Lower lobe of right lung (tissue), 2 donors: ENCODE measurements at regions not wholly inside any gene's neighbourhood (a gene's known extent, or its start where the extent isn't known, plus 50 kb on each side); places are given as distances from the start of the nearest gene placed in this dataset.

ENCODE experiments used
- ATAC-seq, 2 donors: fragments of 200-7000 bp; cut with Tn5 transposase; one replicate each; pipeline ENCODE4 v1.9.1; 2020 to 2022; ENCODE audit warnings: mild to moderate bottlenecking in 2 of 2, moderate library complexity in 2 of 2
- DNase-seq: peaks from one replicate; pipeline ENCODE4 v3.0.0-alpha.2; 2020
- H3K27ac ChIP-seq: fragments of 200-600 bp; one replicate; pipeline ENCODE4 v1.8.0; 2022
- H3K27me3 ChIP-seq: fragments of 200-600 bp; one replicate; pipeline ENCODE4 v1.8.0; 2022; ENCODE audit warnings: low read depth
- H3K36me3 ChIP-seq: fragments of 200-600 bp; one replicate; pipeline ENCODE4 v1.8.0; 2022; ENCODE audit warnings: mild to moderate bottlenecking
- H3K4me1 ChIP-seq: fragments of 200-600 bp; one replicate; pipeline ENCODE4 v1.8.0; 2022
- H3K4me3 ChIP-seq: fragments of 200-600 bp; one replicate; pipeline ENCODE4 v1.8.0; 2022; ENCODE audit warnings: mild to moderate bottlenecking
- H3K9me3 ChIP-seq: fragments of 200-600 bp; one replicate; pipeline ENCODE4 v1.8.0; 2022
- intact Hi-C: fragments of 100-400 bp; cut with DNase I; formaldehyde crosslinking; loops from one replicate; pipeline ENCODE4 v1.11.0; 2022
- TF ChIP-seq, protein P1 (sequence below): fragments of 200-600 bp; IDR thresholded peaks from one replicate; pipeline ENCODE4 v1.8.0; 2022; ENCODE audit warnings: antibody characterized with exemption, mild to moderate bottlenecking
- donor health status: DM: no; HTN: yes; CAD: no; lungs with severe emphysema.

DNA sequence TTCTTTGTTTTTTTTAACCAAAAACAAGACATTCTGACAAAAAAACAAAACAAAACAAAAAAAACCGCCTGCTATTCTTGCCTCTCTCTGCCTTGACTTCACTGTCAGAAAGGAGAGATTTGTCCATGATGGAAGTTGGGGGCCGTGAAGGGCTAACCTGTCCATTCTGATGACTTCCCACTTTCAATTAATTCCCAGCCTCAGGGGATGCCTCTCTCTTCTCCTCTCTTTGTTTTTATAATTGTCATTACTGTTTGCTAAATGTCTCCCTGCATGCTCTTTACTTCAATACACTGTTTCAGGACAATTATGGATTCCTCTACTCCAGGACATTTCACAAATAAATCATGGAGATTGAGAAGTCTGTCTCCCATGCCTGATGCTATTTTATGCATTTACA lies 130.5 kb upstream of the CNR1 start:
- Histone ChIP-seq H3K27ac (no peak overlapping the region), H3K36me3 (no peaks in the 10 kb centered on the region), H3K4me1 (no peaks in the 10 kb centered on the region), H3K27me3 (no peaks in the 10 kb centered on the region), H3K4me3 (no peak overlapping the region), H3K9me3 (no peaks in the 10 kb centered on the region)
- DNase-seq (no peak), ATAC-seq (no peak)
- intact Hi-C loops, result no loop called here
- TF ChIP-seq, protein P1, sequence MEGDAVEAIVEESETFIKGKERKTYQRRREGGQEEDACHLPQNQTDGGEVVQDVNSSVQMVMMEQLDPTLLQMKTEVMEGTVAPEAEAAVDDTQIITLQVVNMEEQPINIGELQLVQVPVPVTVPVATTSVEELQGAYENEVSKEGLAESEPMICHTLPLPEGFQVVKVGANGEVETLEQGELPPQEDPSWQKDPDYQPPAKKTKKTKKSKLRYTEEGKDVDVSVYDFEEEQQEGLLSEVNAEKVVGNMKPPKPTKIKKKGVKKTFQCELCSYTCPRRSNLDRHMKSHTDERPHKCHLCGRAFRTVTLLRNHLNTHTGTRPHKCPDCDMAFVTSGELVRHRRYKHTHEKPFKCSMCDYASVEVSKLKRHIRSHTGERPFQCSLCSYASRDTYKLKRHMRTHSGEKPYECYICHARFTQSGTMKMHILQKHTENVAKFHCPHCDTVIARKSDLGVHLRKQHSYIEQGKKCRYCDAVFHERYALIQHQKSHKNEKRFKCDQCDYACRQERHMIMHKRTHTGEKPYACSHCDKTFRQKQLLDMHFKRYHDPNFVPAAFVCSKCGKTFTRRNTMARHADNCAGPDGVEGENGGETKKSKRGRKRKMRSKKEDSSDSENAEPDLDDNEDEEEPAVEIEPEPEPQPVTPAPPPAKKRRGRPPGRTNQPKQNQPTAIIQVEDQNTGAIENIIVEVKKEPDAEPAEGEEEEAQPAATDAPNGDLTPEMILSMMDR, result no peak

DNA sequence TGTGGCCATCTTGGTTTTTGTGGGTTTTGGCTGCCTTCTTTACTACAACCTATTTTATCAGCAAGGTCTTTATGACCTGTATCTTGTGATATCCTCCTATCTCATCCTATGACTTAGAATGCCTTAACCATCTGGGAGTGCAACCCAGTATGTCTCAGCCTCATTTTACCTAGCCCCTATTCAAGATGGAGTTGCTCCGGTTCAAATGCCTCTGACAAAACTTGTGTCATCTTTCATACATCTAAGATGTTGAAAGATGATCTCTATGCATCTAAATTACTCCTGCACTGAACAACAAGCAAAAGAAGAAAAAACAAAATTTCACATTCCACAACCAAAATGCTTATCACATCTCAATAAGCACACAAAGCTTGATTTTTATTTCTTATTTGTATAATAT lies 129.5 kb upstream of the CNR1 start:
- no peak for DNase-seq
- Histone ChIP-seq H3K27ac (no peak overlapping the region), H3K27me3 (no peaks in the 10 kb centered on the region), H3K9me3 (no peaks in the 10 kb centered on the region), H3K4me3 (no peak overlapping the region), H3K4me1 (no peaks in the 10 kb centered on the region), H3K36me3 (no peaks in the 10 kb centered on the region)
- intact Hi-C loops, result no loop called here
- ATAC-seq, result no peak
- TF ChIP-seq, protein P1, result no peak

DNA sequence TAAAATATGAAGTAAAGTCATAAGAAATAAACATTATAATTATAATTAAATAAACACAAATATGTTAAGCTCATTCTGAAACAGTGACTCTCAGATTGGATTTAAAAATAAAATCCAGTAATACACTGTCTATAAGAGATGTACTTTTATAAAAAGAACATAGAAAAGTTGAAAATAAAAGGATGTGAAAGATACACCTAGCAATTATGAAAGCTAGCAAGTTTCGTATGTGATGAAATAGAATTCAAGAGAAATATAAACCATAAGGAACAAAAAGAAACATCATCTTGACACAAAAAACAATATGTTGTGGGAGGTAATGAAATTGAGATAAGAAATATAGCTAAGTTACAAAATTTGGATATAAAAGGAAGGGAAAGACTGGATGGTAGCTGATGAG lies 128.6 kb upstream of the CNR1 start:
- no peak for DNase-seq
- TF ChIP-seq, protein P1, result no peak
- intact Hi-C loops, result no loop called here

DNA sequence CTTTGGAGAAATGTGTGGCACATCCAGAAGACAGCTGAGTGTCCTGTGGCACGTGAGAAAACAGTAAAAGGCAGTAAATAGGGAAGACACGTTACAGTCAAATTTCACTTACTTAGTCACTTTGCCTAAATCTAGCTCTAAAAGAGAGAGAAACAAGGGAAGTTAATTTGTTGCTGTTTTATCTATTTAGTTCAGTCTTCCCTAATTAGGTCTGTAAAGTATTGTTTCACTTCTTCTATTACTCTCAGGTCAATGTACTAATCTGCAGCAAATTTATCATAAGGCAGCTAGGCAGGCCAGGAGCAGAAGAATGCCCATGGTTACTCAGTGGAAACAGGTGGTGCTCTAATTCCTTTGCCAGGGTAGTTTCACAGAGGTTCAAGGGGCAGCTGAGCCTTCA lies 124.3 kb upstream of the CNR1 start:
- intact Hi-C loops, result no loop called here
- Histone ChIP-seq H3K9me3 (peaks cover 10% of the 10 kb centered on the region), H3K27me3 (no peaks in the 10 kb centered on the region), H3K4me1 (no peaks in the 10 kb centered on the region), H3K27ac (no peak overlapping the region), H3K4me3 (no peak overlapping the region), H3K36me3 (no peaks in the 10 kb centered on the region)
- DNase-seq, result no peak
- TF ChIP-seq, protein P1, result no peak
- no peak for ATAC-seq

More for the DNA sequence above, 128.6 kb upstream of the CNR1 start:
- Histone ChIP-seq H3K36me3 (no peaks in the 10 kb centered on the region), H3K4me1 (no peaks in the 10 kb centered on the region), H3K27ac (no peak overlapping the region), H3K27me3 (no peaks in the 10 kb centered on the region), H3K4me3 (no peak overlapping the region), H3K9me3 (no peaks in the 10 kb centered on the region)
- no peak for ATAC-seq

DNA sequence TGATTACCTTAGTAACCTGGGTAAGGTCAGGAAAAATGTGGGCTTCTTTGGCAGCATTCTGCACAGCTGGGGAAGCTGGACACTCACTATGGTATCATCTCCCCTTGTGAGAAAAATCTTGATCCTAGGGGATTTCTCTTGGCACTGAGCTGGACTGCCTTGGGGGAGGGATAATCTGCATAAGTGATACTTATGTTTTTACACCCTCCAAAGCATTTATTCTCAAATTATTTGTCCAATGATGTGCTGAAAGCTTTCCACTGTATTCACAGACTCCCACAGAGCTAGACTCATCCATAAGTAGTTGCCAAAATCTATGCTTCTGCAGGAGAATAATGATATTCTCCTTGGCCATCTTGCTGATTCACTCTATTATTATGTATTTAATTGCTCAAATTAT lies 121.5 kb upstream of the CNR1 start:
- Histone ChIP-seq H3K9me3 (peaks cover 10% of the 10 kb centered on the region), H3K36me3 (no peaks in the 10 kb centered on the region), H3K27ac (no peak overlapping the region), H3K4me3 (no peak overlapping the region), H3K4me1 (no peaks in the 10 kb centered on the region), H3K27me3 (no peaks in the 10 kb centered on the region)
- TF ChIP-seq, protein P1, result no peak
- intact Hi-C loops, result no loop called here
- no peak for DNase-seq
- no peak for ATAC-seq

DNA sequence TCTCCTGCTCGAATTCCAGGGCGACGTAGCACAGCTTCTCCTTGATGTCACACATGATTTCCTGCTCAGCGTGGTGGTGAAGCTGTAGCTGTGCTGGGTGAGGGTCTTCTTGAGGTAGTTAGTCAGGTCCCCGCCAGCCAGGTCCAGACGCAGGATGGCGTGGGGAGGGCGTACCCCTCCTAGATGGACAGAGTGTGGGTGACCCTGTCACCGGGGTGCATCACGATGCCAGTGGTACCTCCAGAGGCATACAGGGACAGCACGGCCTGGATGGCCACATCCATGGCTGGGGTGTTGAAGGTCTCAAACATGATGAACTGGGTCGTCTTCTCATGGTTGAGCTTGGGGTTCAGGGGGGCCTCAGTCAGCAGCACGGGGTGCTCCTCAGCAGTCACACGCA lies 110.2 kb upstream of the CNR1 start:
- intact Hi-C loops, result no loop called here
- Histone ChIP-seq H3K9me3 (no peaks in the 10 kb centered on the region), H3K36me3 (no peaks in the 10 kb centered on the region), H3K4me3 (no peak overlapping the region), H3K27me3 (no peaks in the 10 kb centered on the region), H3K27ac (no peak overlapping the region), H3K4me1 (no peaks in the 10 kb centered on the region)
- no peak for ATAC-seq
- TF ChIP-seq, protein P1, result no peak
- DNase-seq, result no peak
